ENCODE measurements at regions not wholly inside any gene's neighbourhood (a gene's known extent, or its start where the extent isn't known, plus 50 kb on each side); places are given as distances from the start of the nearest gene placed in this dataset.

- TF ChIP-seq CTCF (conservative IDR thresholded peaks at IDR 0.05; ENCODE audit: low read depth, low read length) (no peak), RAD21 (IDR thresholded peaks at IDR 0.05; ENCODE audit: low read length) (no peak), SMC3 (IDR thresholded peaks at IDR 0.05; ENCODE audit: low read depth, low read length) (no peak), POLR2A (IDR thresholded peaks at IDR 0.05; ENCODE audit: low read depth, low read length) (no peak), FOS (IDR thresholded peaks at IDR 0.05; ENCODE audit: low read depth, low read length) (no peak), CEBPB (IDR thresholded peaks at IDR 0.05; ENCODE audit: low read depth, low read length) (no peak)
- TF ChIP-seq, protein P1, sequence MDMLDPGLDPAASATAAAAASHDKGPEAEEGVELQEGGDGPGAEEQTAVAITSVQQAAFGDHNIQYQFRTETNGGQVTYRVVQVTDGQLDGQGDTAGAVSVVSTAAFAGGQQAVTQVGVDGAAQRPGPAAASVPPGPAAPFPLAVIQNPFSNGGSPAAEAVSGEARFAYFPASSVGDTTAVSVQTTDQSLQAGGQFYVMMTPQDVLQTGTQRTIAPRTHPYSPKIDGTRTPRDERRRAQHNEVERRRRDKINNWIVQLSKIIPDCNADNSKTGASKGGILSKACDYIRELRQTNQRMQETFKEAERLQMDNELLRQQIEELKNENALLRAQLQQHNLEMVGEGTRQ (IDR thresholded peaks at IDR 0.05; ENCODE audit: low read depth, low read length) = no peak
Observed at GRCh38 chr13:81986308-81986707, 1645.4 kb upstream of the SPRY2 start.

Data from IMR-90 (cell line).